ENCODE measurements at regions not wholly inside any gene's neighbourhood (a gene's known extent, or its start where the extent isn't known, plus 50 kb on each side); places are given as distances from the start of the nearest gene placed in this dataset.

GRCh38 chr7:41024126-41024525 is 678.8 kb downstream of the INHBA start:
- TF ChIP-seq RXRA (IDR thresholded peaks at IDR 0.05; ENCODE audit: insufficient read depth, low read depth, low read length), result no peak
- no peak for TF ChIP-seq TCF12 (IDR thresholded peaks at IDR 0.05; ENCODE audit: low read depth, low read length)
- TF ChIP-seq CTCF (IDR thresholded peaks at IDR 0.05; ENCODE audit: control extremely low read depth in 1 of 3, insufficient read depth in 1 of 3, low read depth in 1 of 3, low read length in 3 of 3), result no peak
- no peak for TF ChIP-seq KDM1A (IDR thresholded peaks at IDR 0.05; ENCODE audit: borderline replicate concordance, low read length)
- no peak for TF ChIP-seq MAX (IDR thresholded peaks at IDR 0.05)
- TF ChIP-seq EZH2 (IDR thresholded peaks at IDR 0.05; ENCODE audit: low read depth, low read length, severe bottlenecking), result no peak
- TF ChIP-seq SIN3A (conservative IDR thresholded peaks at IDR 0.05 in 1 of 2, IDR thresholded peaks at IDR 0.05 in 1 of 2; ENCODE audit: low read depth in 1 of 2, low read length in 2 of 2), result no peak
- TF ChIP-seq GABPA (IDR thresholded peaks at IDR 0.05; ENCODE audit: borderline replicate concordance, insufficient read depth, low read length), result no peak
- TF ChIP-seq BRCA1 (IDR thresholded peaks at IDR 0.05; ENCODE audit: low read depth, low read length), result no peak
